Endodermal cell (in vitro differentiated cells): ENCODE measurements at regions not wholly inside any gene's neighbourhood (a gene's known extent, or its start where the extent isn't known, plus 50 kb on each side); places are given as distances from the start of the nearest gene placed in this dataset.
"Not testable (repeated sequence)": the region's sequence is repeated elsewhere in the genome, so short reads cannot be mapped to it uniquely, and the experiment has no call there.

Source experiments
- DNase-seq: peaks from one replicate; pipeline ENCODE4 v3.0.0-alpha.2; 2017
- H3K27ac ChIP-seq: 2 replicates; pipeline ENCODE4 v1.5.1; 2013; ENCODE audit warnings: mild to moderate bottlenecking, low read depth, low read length, moderate library complexity
- H3K27me3 ChIP-seq: 2 replicates; pipeline ENCODE4 v1.6.1; 2013; ENCODE audit warnings: mild to moderate bottlenecking, low read length, moderate library complexity; ENCODE audit not compliant: insufficient read depth, control insufficient read depth, poor library complexity, severe bottlenecking
- H3K36me3 ChIP-seq: 2 replicates; pipeline ENCODE4 v1.7.0; 2013; ENCODE audit warnings: mild to moderate bottlenecking, low read length, moderate library complexity; ENCODE audit not compliant: control insufficient read depth, insufficient read depth
- H3K4me1 ChIP-seq: one replicate; pipeline ENCODE4 v1.7.0; 2013; ENCODE audit warnings: low read length; ENCODE audit not compliant: control insufficient read depth, insufficient read depth
- H3K4me3 ChIP-seq: 2 replicates; pipeline ENCODE4 v1.5.1; 2013; ENCODE audit warnings: mild to moderate bottlenecking, low read length, moderate library complexity
- H3K9ac ChIP-seq: 2 replicates; pipeline ENCODE4 v1.6.1; 2013; ENCODE audit warnings: mild to moderate bottlenecking, low read length, moderate library complexity; ENCODE audit not compliant: poor library complexity, severe bottlenecking; ENCODE audit errors: extremely low read depth
- H3K9me3 ChIP-seq: 2 replicates; pipeline ENCODE4 v1.6.1; 2013; ENCODE audit warnings: mild to moderate bottlenecking, low read length, moderate library complexity; ENCODE audit not compliant: control insufficient read depth
- H3K27ac Mint-ChIP-seq: 2 replicates; pipeline ENCODE4 v1.8.0; 2020; ENCODE audit warnings: mixed read lengths
- H3K27me3 Mint-ChIP-seq: 2 replicates; pipeline ENCODE4 v1.8.0; 2021; ENCODE audit warnings: mild to moderate bottlenecking, mixed read lengths; ENCODE audit not compliant: insufficient read depth
- H3K36me3 Mint-ChIP-seq: 2 replicates; pipeline ENCODE4 v1.8.0; 2020; ENCODE audit warnings: low read depth, mixed read lengths
- H3K4me1 Mint-ChIP-seq: 2 replicates; pipeline ENCODE4 v1.8.0; 2020; ENCODE audit warnings: mixed read lengths
- H3K4me3 Mint-ChIP-seq: 2 replicates; pipeline ENCODE4 v1.8.0; 2020; ENCODE audit warnings: mild to moderate bottlenecking, moderate library complexity, mixed read lengths
- H3K9me3 Mint-ChIP-seq: 2 replicates; pipeline ENCODE4 v1.8.0; 2020; ENCODE audit warnings: mild to moderate bottlenecking, mixed read lengths
- CTCF ChIP-seq: fragments of 200-600 bp; sonication (generic); conservative IDR thresholded peaks from 2 replicates; pipeline ENCODE4 v1.5.0; 2021; ENCODE audit warnings: antibody characterized with exemption, mild to moderate bottlenecking
- WGBS, 2 experiments: methylation state at CpG; one replicate each; pipeline versions ENCODE4 v1.1.5 to v1.1.7; 2013; ENCODE audit warnings: missing lambda C conversion rate in 2 of 2, mixed read lengths in 1 of 2; ENCODE audit not compliant: insufficient coverage in 1 of 2, insufficient read length in 1 of 2; 5-methylcytosine and 5-hydroxymethylcytosine counted together

- Mint-ChIP-seq H3K27me3 (no peaks in the 10 kb centered on the region), H3K4me3 (no peak overlapping the region), H3K36me3 (no peaks in the 10 kb centered on the region), H3K27ac (no peak overlapping the region), H3K4me1 (peaks cover 7% of the 10 kb centered on the region), H3K9me3 (peaks cover 5% of the 10 kb centered on the region)
- Histone ChIP-seq H3K27me3 (no peaks in the 10 kb centered on the region), H3K36me3 (no peaks in the 10 kb centered on the region), H3K9ac (no peak overlapping the region), H3K9me3 (peaks cover 4% of the 10 kb centered on the region), H3K27ac (no peak overlapping the region), H3K4me1 (no peaks in the 10 kb centered on the region), H3K4me3 (no peak overlapping the region)
- WGBS, 2 experiments = 91 to 100% methylated on average over 2 to 3 of the region's 3 CpGs
- no peak for TF ChIP-seq CTCF
- DNase-seq = no peak
Measured at GRCh38 chr5:51625224-51625968, 242.1 kb downstream of the ISL1 start.

- Histone ChIP-seq H3K36me3 (no peaks in the 10 kb centered on the region), H3K27ac (no peak overlapping the region), H3K4me1 (no peaks in the 10 kb centered on the region), H3K27me3 (no peaks in the 10 kb centered on the region), H3K9me3 (peaks cover 10% of the 10 kb centered on the region), H3K4me3 (no peak overlapping the region), H3K9ac (no peak overlapping the region)
- H3K36me3 Mint-ChIP-seq = no peaks in the 10 kb centered on the region
- no peaks in the 10 kb centered on the region for H3K4me1 Mint-ChIP-seq
- H3K27me3 Mint-ChIP-seq = no peaks in the 10 kb centered on the region
- H3K9me3 Mint-ChIP-seq = peaks cover 22% of the 10 kb centered on the region
- no peak overlapping the region for H3K27ac Mint-ChIP-seq
- no peak for DNase-seq
- H3K4me3 Mint-ChIP-seq = no peak overlapping the region
- 86% methylated on average over 2 of the region's 2 CpGs; no CpG with 5 or more reads in 1 of the 2 experiments for WGBS, 2 experiments
- TF ChIP-seq CTCF = no peak
Measured at GRCh38 chr5:51632027-51632426, 248.8 kb downstream of the ISL1 start.

- no peak overlapping the region for H3K27ac ChIP-seq
- Mint-ChIP-seq H3K27me3 (no peaks in the 10 kb centered on the region), H3K9me3 (peaks cover 24% of the 10 kb centered on the region), H3K4me1 (no peaks in the 10 kb centered on the region), H3K4me3 (no peak overlapping the region), H3K27ac (no peak overlapping the region), H3K36me3 (no peaks in the 10 kb centered on the region)
- WGBS, 2 experiments = 97% methylated on average over 1 of the region's 2 CpGs; no CpG with 5 or more reads in 1 of the 2 experiments
- H3K9me3 ChIP-seq = peaks cover 10% of the 10 kb centered on the region
- no peak for TF ChIP-seq CTCF
- H3K9ac ChIP-seq = no peak overlapping the region
- no peaks in the 10 kb centered on the region for H3K36me3 ChIP-seq
- no peaks in the 10 kb centered on the region for H3K27me3 ChIP-seq
- H3K4me1 ChIP-seq = no peaks in the 10 kb centered on the region
- H3K4me3 ChIP-seq = no peak overlapping the region
- no peak for DNase-seq
Measured at GRCh38 chr5:51632793-51633192, 249.5 kb downstream of the ISL1 start.

GRCh38 chr5:51636973-51637372, 253.7 kb downstream of the ISL1 start:
- H3K4me3 Mint-ChIP-seq, H3K27me3 ChIP-seq, H3K4me1 Mint-ChIP-seq, H3K4me1 ChIP-seq, H3K27ac ChIP-seq, H3K9ac ChIP-seq, H3K27ac Mint-ChIP-seq, H3K36me3 ChIP-seq, H3K36me3 Mint-ChIP-seq, H3K27me3 Mint-ChIP-seq: not testable (repeated sequence)
- peaks cover 35% of the 10 kb centered on the region for H3K9me3 Mint-ChIP-seq
- DNase-seq = peak; percentile 72
- WGBS, 2 experiments = 84 to 89% methylated on average over 4 to 6 of the region's 6 CpGs
- Histone ChIP-seq H3K9me3 (peaks cover 10% of the 10 kb centered on the region), H3K4me3 (peak overlapping the region; percentile 38)
